ENCODE measurements at regions not wholly inside any gene's neighbourhood (a gene's known extent, or its start where the extent isn't known, plus 50 kb on each side); places are given as distances from the start of the nearest gene placed in this dataset.

DNA sequence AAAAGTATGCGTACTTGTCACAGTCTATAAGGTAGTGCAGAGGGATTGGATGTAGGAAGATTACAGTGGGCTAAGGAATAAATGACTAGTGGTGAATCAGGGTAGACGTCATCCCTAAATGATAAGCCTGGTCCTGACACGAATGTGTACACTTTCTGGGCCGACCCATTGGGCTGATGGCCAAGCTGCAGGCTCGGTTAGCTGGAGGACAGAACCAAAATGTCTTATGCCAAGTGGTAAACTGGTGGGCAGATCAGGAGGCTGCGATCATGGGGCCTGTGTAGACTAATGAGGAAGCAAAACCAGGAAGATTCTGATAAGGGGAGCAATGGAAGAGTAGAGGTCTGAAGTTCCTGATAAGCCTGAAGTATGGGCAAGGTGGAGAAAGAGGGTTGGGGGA, 272.8 kb upstream of the GATB start:
- DNase-seq (ENCODE audit: low read depth, low spot score), result no peak
- RAD21 ChIA-PET (ENCODE audit: unreplicated experiment), result no interaction called here
- in situ Hi-C loops (cut with MboI) (no loop called here), intact Hi-C loops (cut with micrococcal nuclease; ENCODE audit: unreplicated experiment) (no loop called here)
- CTCF ChIA-PET, result interaction anchor here (1.2 kb wide), 1 partner anchor 12 kb away, joined by 3 read pairs; no protein-coding TSS in a partner anchor
- Histone ChIP-seq H3K4me1 (ENCODE audit: control insufficient read depth, insufficient read depth, low read length) (no peaks in the 10 kb centered on the region), H3K27me3 (replicated peaks in 1 of 2; ENCODE audit: control insufficient read depth in 2 of 2, insufficient read depth in 2 of 2, low read length in 1 of 2) (no peaks in the 10 kb centered on the region), H3K4me3 (no peak overlapping the region), H3K36me3 (ENCODE audit: control insufficient read depth in 2 of 2, insufficient read depth in 2 of 2, low read length in 1 of 2) (no peaks in the 10 kb centered on the region), H3K9me3 (replicated peaks; ENCODE audit: control insufficient read depth, insufficient read depth, low read length) (no peaks in the 10 kb centered on the region), H3K4me2 (ENCODE audit: control insufficient read depth, insufficient read depth) (no peak overlapping the region), H3K79me2 (ENCODE audit: control insufficient read depth, insufficient read depth, low read length) (no peaks in the 10 kb centered on the region), H4K20me1 (ENCODE audit: control insufficient read depth, insufficient read depth) (no peaks in the 10 kb centered on the region), H2AFZ (ENCODE audit: control insufficient read depth, low read depth, low read length) (no peak overlapping the region), H3K9ac (ENCODE audit: control insufficient read depth, insufficient read depth, low read length) (no peak overlapping the region), H3K27ac (ENCODE audit: control insufficient read depth, insufficient read depth) (no peak overlapping the region)
- no TSS peak for BruUV-seq (replicated peaks)
- no peak for ATAC-seq
- POLR2A ChIA-PET, result no interaction called here
- TF ChIP-seq CBFB (IDR thresholded peaks at IDR 0.05; ENCODE audit: low read depth) (no peak), NFYB (IDR thresholded peaks at IDR 0.05; ENCODE audit: insufficient read depth, low read depth, low read length) (no peak), NRF1 (conservative IDR thresholded peaks at IDR 0.05; ENCODE audit: low read depth, low read length) (no peak), TCF12 (IDR thresholded peaks at IDR 0.05; ENCODE audit: low read depth, low read length) (no peak), YBX1 (IDR thresholded peaks at IDR 0.05) (no peak), SMAD5 (IDR thresholded peaks at IDR 0.05; ENCODE audit: low read depth) (no peak), DPF2 (IDR thresholded peaks at IDR 0.05) (no peak), LARP7 (IDR thresholded peaks at IDR 0.05) (no peak)
- TF ChIP-seq, protein P1, sequence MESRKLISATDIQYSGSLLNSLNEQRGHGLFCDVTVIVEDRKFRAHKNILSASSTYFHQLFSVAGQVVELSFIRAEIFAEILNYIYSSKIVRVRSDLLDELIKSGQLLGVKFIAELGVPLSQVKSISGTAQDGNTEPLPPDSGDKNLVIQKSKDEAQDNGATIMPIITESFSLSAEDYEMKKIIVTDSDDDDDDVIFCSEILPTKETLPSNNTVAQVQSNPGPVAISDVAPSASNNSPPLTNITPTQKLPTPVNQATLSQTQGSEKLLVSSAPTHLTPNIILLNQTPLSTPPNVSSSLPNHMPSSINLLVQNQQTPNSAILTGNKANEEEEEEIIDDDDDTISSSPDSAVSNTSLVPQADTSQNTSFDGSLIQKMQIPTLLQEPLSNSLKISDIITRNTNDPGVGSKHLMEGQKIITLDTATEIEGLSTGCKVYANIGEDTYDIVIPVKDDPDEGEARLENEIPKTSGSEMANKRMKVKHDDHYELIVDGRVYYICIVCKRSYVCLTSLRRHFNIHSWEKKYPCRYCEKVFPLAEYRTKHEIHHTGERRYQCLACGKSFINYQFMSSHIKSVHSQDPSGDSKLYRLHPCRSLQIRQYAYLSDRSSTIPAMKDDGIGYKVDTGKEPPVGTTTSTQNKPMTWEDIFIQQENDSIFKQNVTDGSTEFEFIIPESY (IDR thresholded peaks at IDR 0.05), result no peak
- WGBS (ENCODE audit: insufficient coverage, insufficient replicate concordance, low lambda C conversion rate, missing lambda C conversion rate), result 33% methylated on average over 6 of the region's 6 CpGs
- SMC1A ChIA-PET (ENCODE audit: uncharacterized antibody, unreplicated experiment), result no interaction called here
- FAIRE-seq, result no peak

All from GM12878 (cell line).